GM12878 (cell line): ENCODE measurements at regions not wholly inside any gene's neighbourhood (a gene's known extent, or its start where the extent isn't known, plus 50 kb on each side); places are given as distances from the start of the nearest gene placed in this dataset.

Experiments used
- RAD51 ChIP-seq: fragments of 450-650 bp; IDR thresholded peaks from 2 replicates; pipeline ENCODE4 v1.6.1; 2016; ENCODE audit warnings: moderate library complexity, mild to moderate bottlenecking, inconsistent platforms
- SIX5 ChIP-seq: IDR thresholded peaks from 2 replicates; pipeline ENCODE4 v1.6.1; 2011; ENCODE audit warnings: mild to moderate bottlenecking, low read depth, low read length, moderate library complexity; ENCODE audit not compliant: severe bottlenecking

GRCh38 chr3:98701071-98701675, 62.0 kb upstream of the ST3GAL6 start:
- TF ChIP-seq SIX5: no peak
- no peak for TF ChIP-seq RAD51
